ENCODE measurements at regions not wholly inside any gene's neighbourhood (a gene's known extent, or its start where the extent isn't known, plus 50 kb on each side); places are given as distances from the start of the nearest gene placed in this dataset.

DNA sequence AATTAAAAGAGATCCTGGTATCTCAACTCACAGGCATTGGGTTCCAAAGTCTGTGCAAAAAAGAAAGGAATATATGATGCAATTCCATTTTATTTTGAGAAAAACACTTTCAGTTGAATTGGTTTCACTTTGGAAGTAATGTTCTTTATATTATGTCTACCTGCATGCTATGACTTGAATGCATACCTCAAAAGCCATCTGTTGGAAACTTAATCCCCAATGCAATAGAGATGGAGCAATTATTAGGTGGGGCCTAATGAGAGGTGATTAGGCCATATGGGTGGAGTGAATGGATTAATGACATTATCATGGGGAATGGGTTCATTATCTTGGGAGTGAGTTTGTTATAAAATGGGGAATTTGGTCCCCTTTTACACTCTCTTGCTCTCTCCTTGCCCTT lies 293.3 kb downstream of the CSNK1G3 start:
- Mint-ChIP-seq H3K27ac (no peak overlapping the region), H3K9me3 (peaks cover 0 to 7% (median 0%) of the 10 kb centered on the region in 7 donors), H3K4me3 (no peak overlapping the region), H3K36me3 (no peaks in the 10 kb centered on the region), H3K27me3 (peaks cover 4% of the 10 kb centered on the region), H3K4me1 (no peaks in the 10 kb centered on the region)
- H3K4me1 ChIP-seq (ENCODE audit: control insufficient read depth, insufficient read depth, low read length, poor library complexity, severe bottlenecking): no peaks in the 10 kb centered on the region
- no peak overlapping the region for H3K27ac ChIP-seq (ENCODE audit: insufficient read depth, low read length, poor library complexity, severe bottlenecking)
- DNase-seq (no peak), ATAC-seq (ENCODE audit: low read depth in 2 of 2) (no peak)
- no peak overlapping the region for H3K4me3 ChIP-seq (ENCODE audit: low read depth, low read length)
- H3K27me3 ChIP-seq (ENCODE audit: control insufficient read depth, insufficient read depth, low read length): no peaks in the 10 kb centered on the region
- no peaks in the 10 kb centered on the region for H3K9me3 ChIP-seq (ENCODE audit: control insufficient read depth in 2 of 2, low read length in 2 of 2)
- H3K36me3 ChIP-seq (ENCODE audit: control insufficient read depth, insufficient read depth, low read length): no peaks in the 10 kb centered on the region

DNA sequence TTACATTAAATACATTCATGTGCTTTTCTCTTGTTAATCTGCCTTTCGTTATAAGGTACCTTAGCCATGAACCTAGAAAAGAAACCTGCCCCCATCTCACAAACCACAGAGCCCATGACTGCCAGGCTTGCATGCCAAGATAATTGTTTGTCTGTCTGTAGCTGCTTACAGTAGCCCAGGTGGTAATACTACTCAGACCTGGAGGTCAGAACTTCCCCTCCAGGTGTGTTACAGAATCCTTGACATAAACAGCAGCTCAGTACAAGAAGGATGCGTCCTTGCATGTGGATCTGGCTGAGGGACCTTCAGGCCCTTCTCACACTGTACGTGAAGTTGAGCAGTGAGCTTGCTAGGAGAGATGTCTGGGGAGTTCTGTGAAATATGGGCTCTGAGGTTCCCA lies 291.4 kb downstream of the CSNK1G3 start:
- peaks cover 4% of the 10 kb centered on the region for H3K27me3 Mint-ChIP-seq
- no peak overlapping the region for H3K4me3 Mint-ChIP-seq
- Histone ChIP-seq H3K4me3 (ENCODE audit: low read depth, low read length) (no peak overlapping the region), H3K9me3 (ENCODE audit: control insufficient read depth in 2 of 2, low read length in 2 of 2) (no peaks in the 10 kb centered on the region), H3K4me1 (ENCODE audit: control insufficient read depth, insufficient read depth, low read length, poor library complexity, severe bottlenecking) (no peaks in the 10 kb centered on the region), H3K27ac (ENCODE audit: insufficient read depth, low read length, poor library complexity, severe bottlenecking) (no peak overlapping the region), H3K36me3 (ENCODE audit: control insufficient read depth, insufficient read depth, low read length) (no peaks in the 10 kb centered on the region), H3K27me3 (ENCODE audit: control insufficient read depth, insufficient read depth, low read length) (no peaks in the 10 kb centered on the region)
- no peak overlapping the region for H3K27ac Mint-ChIP-seq
- DNase-seq (no peak), ATAC-seq (ENCODE audit: low read depth in 2 of 2) (no peak)
- H3K9me3 Mint-ChIP-seq: peaks cover 0 to 4% (median 0%) of the 10 kb centered on the region in 7 donors
- no peaks in the 10 kb centered on the region for H3K36me3 Mint-ChIP-seq
- no peaks in the 10 kb centered on the region for H3K4me1 Mint-ChIP-seq

DNA sequence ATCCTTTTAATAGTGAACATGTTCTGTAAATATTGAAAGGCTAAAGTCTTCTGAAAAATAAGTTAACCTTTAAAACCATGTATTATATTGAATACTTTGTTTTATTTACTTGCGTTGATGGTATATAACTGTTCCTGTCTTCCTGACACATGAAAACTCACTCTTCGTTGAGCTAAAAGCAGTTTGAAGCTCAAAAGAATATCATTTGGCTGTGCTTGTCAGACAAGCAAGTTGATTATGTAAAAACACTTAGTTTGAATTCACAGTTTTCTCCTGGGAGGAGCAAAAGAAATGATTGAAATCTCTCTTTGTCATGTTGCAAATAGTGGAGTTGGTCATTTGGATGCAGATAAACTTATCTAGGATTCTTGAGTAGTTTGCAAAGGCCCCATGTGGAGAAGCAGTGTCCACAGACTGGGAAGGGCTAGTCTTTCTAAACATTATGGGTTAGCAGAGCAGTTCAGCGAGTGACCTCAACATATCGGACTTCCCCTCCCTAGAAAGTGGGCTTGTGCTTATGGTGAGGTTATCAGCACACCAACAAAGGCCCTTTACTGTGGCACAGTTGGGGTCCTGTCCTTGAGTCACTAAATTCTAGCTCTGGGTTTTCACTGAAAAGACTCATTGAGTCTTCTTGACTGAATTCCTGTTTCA lies 290.4 kb downstream of the CSNK1G3 start:
- no peaks in the 10 kb centered on the region for H3K36me3 ChIP-seq (ENCODE audit: control insufficient read depth, insufficient read depth, low read length)
- H3K27me3 ChIP-seq (ENCODE audit: control insufficient read depth, insufficient read depth, low read length): no peaks in the 10 kb centered on the region
- Mint-ChIP-seq H3K4me3 (no peak overlapping the region), H3K4me1 (no peaks in the 10 kb centered on the region), H3K9me3 (peaks cover 0 to 4% (median 0%) of the 10 kb centered on the region in 7 donors), H3K27me3 (peaks cover 4% of the 10 kb centered on the region), H3K36me3 (no peaks in the 10 kb centered on the region), H3K27ac (no peak overlapping the region)
- no peak overlapping the region for H3K4me3 ChIP-seq (ENCODE audit: low read depth, low read length)
- H3K27ac ChIP-seq (ENCODE audit: insufficient read depth, low read length, poor library complexity, severe bottlenecking): no peak overlapping the region
- H3K9me3 ChIP-seq (ENCODE audit: control insufficient read depth in 2 of 2, low read length in 2 of 2): no peaks in the 10 kb centered on the region
- DNase-seq (no peak), ATAC-seq (ENCODE audit: low read depth in 2 of 2) (no peak)
- H3K4me1 ChIP-seq (ENCODE audit: control insufficient read depth, insufficient read depth, low read length, poor library complexity, severe bottlenecking): no peaks in the 10 kb centered on the region

DNA sequence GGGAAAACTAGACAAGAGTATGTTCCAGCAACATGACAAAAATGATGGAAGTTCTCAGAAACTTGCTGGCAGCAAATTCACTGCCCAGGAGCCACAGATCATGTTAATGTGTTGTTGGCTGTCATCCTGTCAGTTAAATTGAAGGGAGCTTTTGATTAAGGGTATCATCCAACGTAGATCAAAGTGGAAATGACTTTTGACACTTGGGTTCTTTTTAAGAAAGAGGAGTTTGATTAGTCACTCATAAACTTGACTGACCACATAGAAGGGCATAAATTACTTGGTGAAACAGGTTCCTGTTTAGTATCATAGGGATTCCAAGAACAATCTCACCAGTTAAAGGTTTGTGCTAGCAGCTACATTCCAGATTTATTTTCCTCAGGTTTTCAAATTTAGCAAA lies 288.7 kb downstream of the CSNK1G3 start:
- H3K9me3 Mint-ChIP-seq: peaks cover 0 to 4% (median 1%) of the 10 kb centered on the region in 7 donors
- no peaks in the 10 kb centered on the region for H3K9me3 ChIP-seq (ENCODE audit: control insufficient read depth in 2 of 2, low read length in 2 of 2)
- no peaks in the 10 kb centered on the region for H3K4me1 Mint-ChIP-seq
- H3K4me1 ChIP-seq (ENCODE audit: control insufficient read depth, insufficient read depth, low read length, poor library complexity, severe bottlenecking): no peaks in the 10 kb centered on the region
- ATAC-seq (ENCODE audit: low read depth in 2 of 2): no peak
- H3K27me3 Mint-ChIP-seq: no peaks in the 10 kb centered on the region
- H3K4me3 ChIP-seq (ENCODE audit: low read depth, low read length): no peak overlapping the region
- H3K36me3 ChIP-seq (ENCODE audit: control insufficient read depth, insufficient read depth, low read length): no peaks in the 10 kb centered on the region
- no peak for DNase-seq
- H3K4me3 Mint-ChIP-seq: no peak overlapping the region
- no peak overlapping the region for H3K27ac Mint-ChIP-seq
- H3K27ac ChIP-seq (ENCODE audit: insufficient read depth, low read length, poor library complexity, severe bottlenecking): no peak overlapping the region
- H3K36me3 Mint-ChIP-seq: no peaks in the 10 kb centered on the region
- no peaks in the 10 kb centered on the region for H3K27me3 ChIP-seq (ENCODE audit: control insufficient read depth, insufficient read depth, low read length)

DNA sequence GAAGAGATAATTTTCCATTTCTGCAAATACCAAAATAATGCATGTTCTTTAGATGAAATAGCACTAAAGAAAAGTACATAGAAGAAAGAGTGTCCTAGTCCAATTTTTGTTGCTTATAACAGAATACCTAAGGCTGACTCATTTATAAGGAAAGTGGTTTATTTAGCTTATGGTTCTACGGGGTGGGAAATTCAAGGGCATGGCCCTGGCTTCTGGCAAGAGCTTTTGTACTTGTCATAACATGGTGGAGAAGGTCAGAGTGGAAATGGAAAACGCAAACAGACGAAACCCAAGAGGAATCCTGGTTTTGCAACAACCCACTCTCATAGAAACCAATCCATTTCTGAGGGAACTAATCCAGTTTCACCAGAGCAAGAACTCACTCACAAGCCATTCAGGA lies 283.7 kb downstream of the CSNK1G3 start:
- H3K27me3 Mint-ChIP-seq: no peaks in the 10 kb centered on the region
- no peaks in the 10 kb centered on the region for H3K4me1 Mint-ChIP-seq
- DNase-seq (no peak), ATAC-seq (ENCODE audit: low read depth in 2 of 2) (no peak)
- H3K36me3 ChIP-seq (ENCODE audit: control insufficient read depth, insufficient read depth, low read length): no peaks in the 10 kb centered on the region
- H3K27me3 ChIP-seq (ENCODE audit: control insufficient read depth, insufficient read depth, low read length): no peaks in the 10 kb centered on the region
- H3K4me3 Mint-ChIP-seq: no peak overlapping the region
- no peak overlapping the region for H3K4me3 ChIP-seq (ENCODE audit: low read depth, low read length)
- H3K36me3 Mint-ChIP-seq: no peaks in the 10 kb centered on the region
- no peaks in the 10 kb centered on the region for H3K4me1 ChIP-seq (ENCODE audit: control insufficient read depth, insufficient read depth, low read length, poor library complexity, severe bottlenecking)
- no peak overlapping the region for H3K27ac Mint-ChIP-seq
- no peaks in the 10 kb centered on the region for H3K9me3 ChIP-seq (ENCODE audit: control insufficient read depth in 2 of 2, low read length in 2 of 2)
- peaks cover 0 to 4% (median 0%) of the 10 kb centered on the region in 7 donors for H3K9me3 Mint-ChIP-seq
- H3K27ac ChIP-seq (ENCODE audit: insufficient read depth, low read length, poor library complexity, severe bottlenecking): no peak overlapping the region

DNA sequence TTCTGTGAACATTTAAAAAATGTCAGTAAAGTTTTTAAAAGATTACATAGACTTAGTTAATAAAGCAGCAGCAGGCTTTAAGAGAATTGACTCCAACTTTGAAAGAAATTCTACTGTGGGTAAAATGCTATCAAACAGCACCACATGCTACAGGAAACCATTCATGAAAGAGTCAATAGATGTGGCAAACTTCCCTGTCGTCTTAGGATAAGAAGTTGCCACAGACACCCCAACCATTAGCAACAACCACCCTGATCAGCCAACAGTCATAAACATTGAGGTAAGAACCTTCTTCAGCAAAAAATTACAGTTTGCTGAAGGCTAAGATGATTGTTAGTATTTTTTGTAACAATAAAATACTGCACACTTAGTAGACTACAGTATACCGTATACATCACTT lies 278.2 kb downstream of the CSNK1G3 start:
- Mint-ChIP-seq H3K4me3 (no peak overlapping the region), H3K27me3 (no peaks in the 10 kb centered on the region), H3K27ac (no peak overlapping the region), H3K9me3 (peaks cover 0 to 4% (median 2%) of the 10 kb centered on the region in 7 donors), H3K36me3 (no peaks in the 10 kb centered on the region), H3K4me1 (no peaks in the 10 kb centered on the region)
- Histone ChIP-seq H3K4me1 (ENCODE audit: control insufficient read depth, insufficient read depth, low read length, poor library complexity, severe bottlenecking) (no peaks in the 10 kb centered on the region), H3K9me3 (ENCODE audit: control insufficient read depth in 2 of 2, low read length in 2 of 2) (no peaks in the 10 kb centered on the region), H3K27me3 (ENCODE audit: control insufficient read depth, insufficient read depth, low read length) (no peaks in the 10 kb centered on the region), H3K27ac (ENCODE audit: insufficient read depth, low read length, poor library complexity, severe bottlenecking) (no peak overlapping the region), H3K36me3 (ENCODE audit: control insufficient read depth, insufficient read depth, low read length) (no peaks in the 10 kb centered on the region), H3K4me3 (ENCODE audit: low read depth, low read length) (no peak overlapping the region)
- ATAC-seq (ENCODE audit: low read depth in 2 of 2): no peak
- DNase-seq: no peak

DNA sequence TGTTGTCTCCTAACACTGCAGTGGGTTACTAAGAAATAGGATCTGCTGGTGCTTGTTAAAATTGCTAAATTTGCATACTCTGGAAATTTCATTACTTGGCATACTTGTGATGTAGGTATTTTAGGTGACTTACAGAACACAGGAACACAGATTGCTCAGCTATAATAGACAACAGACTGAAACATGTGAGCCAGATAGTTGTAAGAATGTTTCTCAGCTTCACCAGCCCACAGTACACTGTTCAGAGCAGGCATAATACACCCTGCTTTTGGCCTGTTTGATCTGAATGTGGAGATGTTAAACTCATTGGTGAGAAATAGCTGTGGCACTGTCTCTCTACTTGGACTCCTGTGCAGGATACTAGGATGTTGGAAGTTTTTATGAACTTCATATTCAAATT lies 275.7 kb downstream of the CSNK1G3 start:
- Mint-ChIP-seq H3K4me3 (no peak overlapping the region), H3K4me1 (no peaks in the 10 kb centered on the region), H3K9me3 (peaks cover 0 to 3% (median 2%) of the 10 kb centered on the region in 7 donors), H3K27ac (no peak overlapping the region), H3K27me3 (no peaks in the 10 kb centered on the region), H3K36me3 (no peaks in the 10 kb centered on the region)
- Histone ChIP-seq H3K27ac (ENCODE audit: insufficient read depth, low read length, poor library complexity, severe bottlenecking) (no peak overlapping the region), H3K9me3 (ENCODE audit: control insufficient read depth in 2 of 2, low read length in 2 of 2) (no peaks in the 10 kb centered on the region), H3K4me3 (ENCODE audit: low read depth, low read length) (no peak overlapping the region), H3K36me3 (ENCODE audit: control insufficient read depth, insufficient read depth, low read length) (no peaks in the 10 kb centered on the region), H3K27me3 (ENCODE audit: control insufficient read depth, insufficient read depth, low read length) (no peaks in the 10 kb centered on the region), H3K4me1 (ENCODE audit: control insufficient read depth, insufficient read depth, low read length, poor library complexity, severe bottlenecking) (no peaks in the 10 kb centered on the region)
- no peak for DNase-seq
- no peak for ATAC-seq (ENCODE audit: low read depth in 2 of 2)

DNA sequence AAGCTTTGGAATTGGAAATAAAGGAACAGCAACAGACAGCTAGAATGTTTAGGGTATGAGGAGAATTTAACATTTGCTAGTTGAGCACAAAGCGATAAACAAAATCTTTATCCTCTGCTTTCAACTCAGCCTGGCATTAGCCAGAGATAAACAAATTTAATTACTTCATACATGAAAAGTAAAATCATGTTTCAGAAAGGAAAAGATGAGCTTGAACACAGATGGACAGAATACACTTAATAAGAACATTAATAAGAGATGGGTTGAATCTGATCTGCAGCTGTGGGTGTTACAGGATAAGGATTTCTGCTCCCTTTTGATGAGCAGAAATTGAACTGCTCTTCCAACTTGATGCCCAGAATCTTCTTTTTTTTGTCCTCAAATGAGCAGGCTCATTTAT lies 275.2 kb downstream of the CSNK1G3 start:
- H3K4me1 ChIP-seq (ENCODE audit: control insufficient read depth, insufficient read depth, low read length, poor library complexity, severe bottlenecking): no peaks in the 10 kb centered on the region
- no peaks in the 10 kb centered on the region for H3K27me3 ChIP-seq (ENCODE audit: control insufficient read depth, insufficient read depth, low read length)
- no peak overlapping the region for H3K27ac ChIP-seq (ENCODE audit: insufficient read depth, low read length, poor library complexity, severe bottlenecking)
- Mint-ChIP-seq H3K27me3 (no peaks in the 10 kb centered on the region), H3K36me3 (no peaks in the 10 kb centered on the region), H3K4me1 (no peaks in the 10 kb centered on the region), H3K4me3 (no peak overlapping the region), H3K27ac (no peak overlapping the region), H3K9me3 (peaks cover 0 to 3% (median 2%) of the 10 kb centered on the region in 7 donors)
- H3K9me3 ChIP-seq (ENCODE audit: control insufficient read depth in 2 of 2, low read length in 2 of 2): no peaks in the 10 kb centered on the region
- no peaks in the 10 kb centered on the region for H3K36me3 ChIP-seq (ENCODE audit: control insufficient read depth, insufficient read depth, low read length)
- ATAC-seq (ENCODE audit: low read depth in 2 of 2): no peak
- no peak for DNase-seq
- no peak overlapping the region for H3K4me3 ChIP-seq (ENCODE audit: low read depth, low read length)
